Muscle of arm (tissue), 1 donor: ENCODE measurements at regions not wholly inside any gene's neighbourhood (a gene's known extent, or its start where the extent isn't known, plus 50 kb on each side); places are given as distances from the start of the nearest gene placed in this dataset.

Source experiments
- DNase-seq: peaks from one replicate; pipeline ENCODE4 v3.0.0-alpha.2; 2013

DNA sequence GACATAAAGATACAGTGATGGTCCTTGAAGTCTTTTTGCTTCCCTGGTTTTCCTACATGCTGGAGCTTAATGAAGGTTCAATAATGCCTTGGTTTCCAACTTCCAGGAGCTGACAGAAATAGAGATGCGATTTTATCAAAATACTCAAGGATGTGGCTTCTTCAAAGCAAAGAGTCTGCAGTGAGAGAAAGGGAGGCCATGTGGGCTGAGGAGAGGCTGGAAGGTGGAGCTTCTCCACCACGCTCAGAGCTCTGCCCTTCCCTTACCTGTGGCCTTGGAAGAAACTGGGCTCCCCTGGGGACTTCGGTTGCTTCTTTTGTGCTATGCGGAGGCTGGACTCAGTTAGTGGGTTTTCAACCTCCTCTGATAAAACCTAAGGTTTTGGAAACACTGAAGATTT is 175.0 kb upstream of the APCDD1 start:
- DNase-seq = no peak

DNA sequence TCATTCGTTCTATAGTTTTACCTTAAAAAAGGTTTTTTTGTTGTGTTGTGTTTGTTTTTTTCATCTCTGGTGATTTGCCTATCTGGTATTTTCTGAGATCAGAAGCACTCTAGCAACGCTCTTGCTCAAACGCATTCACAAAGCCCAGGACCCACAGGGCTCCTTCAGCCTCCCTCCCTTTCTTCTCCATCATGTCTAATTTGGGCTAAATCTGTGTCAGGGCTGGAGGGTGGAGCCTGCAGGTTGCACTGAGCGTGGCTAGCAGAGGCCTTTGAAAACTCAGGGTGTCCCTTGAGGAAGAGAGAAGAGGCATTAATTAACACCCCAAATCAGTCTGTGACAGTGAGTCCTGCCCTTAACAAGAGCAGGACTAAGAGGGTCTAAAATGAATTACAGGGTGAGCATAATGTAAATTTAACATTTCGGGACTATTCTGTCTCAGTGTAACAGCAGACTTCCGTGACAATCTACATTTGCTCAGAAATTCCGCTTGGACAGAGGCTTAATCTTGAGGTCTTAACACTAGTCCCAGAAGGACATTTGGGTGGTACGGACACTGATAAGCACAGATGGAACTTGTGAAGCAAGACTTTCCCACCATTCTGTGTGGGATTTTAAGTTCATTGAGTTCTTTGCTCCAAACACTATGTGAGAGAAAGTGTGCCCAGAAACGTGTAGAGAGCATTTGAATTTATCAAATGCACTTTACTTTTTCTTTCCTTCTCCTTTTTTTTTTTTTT is 174.4 kb upstream of the APCDD1 start:
- DNase-seq = no peak

DNA sequence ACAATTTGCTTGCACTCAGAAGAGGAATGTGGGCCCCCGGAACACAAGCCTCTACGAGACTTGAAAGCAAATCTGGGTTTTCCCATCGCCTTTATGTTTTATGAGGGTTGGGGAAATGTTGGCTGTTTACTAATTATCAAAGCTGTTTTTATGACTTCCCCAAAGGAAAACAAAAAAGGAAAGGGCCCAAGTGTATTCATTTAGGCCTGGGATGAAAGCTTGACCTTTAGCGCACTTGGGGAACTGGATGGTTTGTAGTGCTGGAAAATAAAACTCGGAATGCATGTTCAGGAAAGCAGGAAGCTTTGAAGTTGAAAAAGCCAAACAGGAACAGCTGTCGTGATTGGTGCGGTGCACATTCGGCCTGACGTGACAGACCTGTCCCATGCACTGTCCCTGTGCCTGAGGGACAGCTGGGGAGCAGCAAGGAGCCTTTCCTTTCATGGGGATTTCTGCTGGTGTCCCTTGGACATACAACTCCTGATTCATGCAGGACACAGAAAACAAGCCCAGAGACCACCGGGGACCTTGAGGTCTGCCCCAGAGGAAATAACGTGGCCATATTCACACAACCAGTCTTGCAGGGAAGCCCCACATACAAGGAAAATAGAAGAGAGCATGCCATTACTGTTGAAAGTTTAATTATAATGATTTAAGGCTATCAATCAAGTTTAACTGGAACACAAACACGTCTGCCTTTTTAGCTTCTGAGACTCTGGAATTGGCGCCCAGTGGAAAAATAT is 169.7 kb upstream of the APCDD1 start:
- DNase-seq = no peak

DNA sequence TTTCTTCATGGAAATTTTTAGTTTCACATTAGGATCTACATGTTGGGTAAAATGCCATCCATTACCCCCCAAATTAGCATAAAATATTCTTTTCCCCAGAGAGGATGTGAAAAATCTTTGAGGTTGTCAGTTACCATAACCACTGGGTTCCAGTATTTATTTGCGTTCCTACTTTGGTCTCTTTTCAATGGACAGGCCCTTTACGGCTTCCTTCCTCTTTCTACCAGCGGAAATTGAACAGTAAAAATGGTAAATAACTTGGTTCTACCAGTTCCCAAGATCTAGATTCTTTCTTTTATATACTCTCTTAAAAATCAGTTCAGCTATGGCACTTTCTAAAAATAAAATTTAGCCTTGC is 169.2 kb upstream of the APCDD1 start:
- DNase-seq = no peak

DNA sequence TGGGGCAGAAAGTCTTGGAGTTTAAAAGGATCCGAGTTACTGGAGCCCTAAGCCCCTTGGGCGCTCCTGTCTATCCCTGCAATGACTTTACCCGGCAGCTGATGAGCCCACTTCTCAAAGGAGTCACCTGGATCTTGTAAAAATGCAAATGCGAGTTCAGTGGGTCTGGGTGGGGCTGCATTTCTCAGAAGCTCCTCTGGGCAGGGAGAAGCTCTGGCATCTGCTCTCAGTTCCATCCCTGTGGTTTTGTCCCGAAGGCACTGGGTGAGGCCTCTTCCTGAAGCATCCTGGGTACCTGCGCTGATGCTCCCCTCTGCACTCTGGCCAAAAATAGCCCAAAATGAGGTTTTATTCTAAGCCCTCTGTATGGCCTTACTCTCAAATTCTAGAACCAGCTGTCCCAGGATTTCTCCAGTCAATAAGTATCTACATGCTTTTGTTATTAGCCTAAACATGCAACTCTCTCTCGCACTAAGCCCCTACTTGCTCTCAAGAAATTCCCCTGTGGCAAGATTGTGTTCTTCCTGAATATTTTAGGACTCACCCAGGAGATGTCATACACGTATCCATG is 167.8 kb upstream of the APCDD1 start:
- DNase-seq = no peak

DNA sequence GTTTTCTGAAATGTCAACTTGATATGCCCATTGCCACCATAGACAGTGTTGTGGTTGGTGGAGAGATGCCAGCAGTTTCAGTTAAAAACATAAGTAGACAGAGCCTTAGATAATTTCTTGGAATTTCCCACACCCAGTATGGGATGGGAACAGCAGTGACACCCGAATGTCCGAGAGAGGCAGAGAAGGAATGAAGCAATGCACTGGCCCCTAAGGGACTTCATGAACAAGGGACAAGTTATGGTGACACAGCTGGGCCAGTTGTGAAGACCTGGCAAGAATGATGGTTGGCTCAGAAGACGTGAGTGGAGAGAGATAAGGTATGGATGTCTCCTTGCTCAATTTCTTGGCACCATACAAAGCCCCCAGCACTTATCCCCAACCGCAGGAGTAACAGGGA is 165.2 kb upstream of the APCDD1 start:
- DNase-seq = no peak

DNA sequence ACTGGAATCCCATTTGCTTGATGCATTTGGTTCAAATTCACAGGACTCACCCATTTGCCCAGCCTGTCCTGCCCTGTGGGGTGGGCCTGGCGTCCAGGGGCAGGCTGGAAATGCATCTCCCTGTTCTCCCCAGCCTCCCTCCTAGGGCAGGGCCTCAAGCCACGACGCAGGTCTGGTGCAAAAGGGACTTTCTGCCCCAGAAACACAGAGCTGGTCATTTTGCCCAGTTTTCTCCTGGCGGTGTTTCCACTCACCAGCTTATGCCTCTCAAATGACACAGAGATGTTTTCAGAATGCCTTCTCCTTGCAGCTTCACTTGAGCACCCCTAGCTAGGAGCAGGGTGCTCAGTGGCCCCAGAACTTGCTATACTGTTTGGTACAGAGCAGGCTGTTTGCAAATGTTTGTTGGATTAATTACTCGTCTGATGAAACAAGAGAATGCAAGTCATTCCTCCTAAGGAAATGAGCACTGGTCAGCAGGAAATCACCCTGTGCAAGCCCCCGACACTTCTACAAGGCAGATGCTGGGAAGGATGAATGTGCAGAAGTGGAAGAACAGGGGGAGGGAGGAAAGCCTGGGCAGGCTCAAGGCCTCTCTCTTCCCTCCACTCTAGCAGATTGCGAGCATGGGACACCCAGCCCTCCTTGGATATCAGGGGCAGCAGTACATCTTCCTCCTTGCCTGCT is 164.3 kb upstream of the APCDD1 start:
- DNase-seq = no peak

DNA sequence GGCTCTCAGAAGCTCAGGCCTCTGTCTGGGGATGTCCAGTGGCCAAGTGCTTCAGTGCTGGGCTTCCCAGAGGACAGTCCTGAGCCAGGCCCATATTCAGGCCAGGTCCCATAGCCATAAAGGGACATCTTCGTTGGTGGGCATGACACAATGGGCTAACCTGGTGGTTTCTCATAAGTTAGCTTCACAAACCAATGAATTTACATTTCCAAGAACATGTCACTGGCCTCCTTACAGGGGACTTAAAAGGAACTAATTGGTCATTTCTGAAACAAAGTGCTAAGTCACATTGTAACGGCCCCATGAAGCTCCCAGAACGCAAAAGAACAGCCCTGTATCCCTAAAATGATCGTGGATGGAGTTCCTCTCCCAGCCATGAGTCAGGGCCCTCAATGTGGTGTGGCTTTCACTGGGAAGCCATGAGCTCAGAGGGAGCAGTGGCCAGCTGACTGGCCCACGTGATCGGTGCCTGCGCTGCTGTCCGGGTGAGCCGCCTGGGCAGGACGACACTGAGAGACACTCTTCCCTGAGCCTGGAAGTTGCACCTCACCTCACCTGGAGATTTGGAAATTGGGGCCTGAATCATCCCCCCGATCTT is 163.7 kb upstream of the APCDD1 start:
- DNase-seq = no peak

DNA sequence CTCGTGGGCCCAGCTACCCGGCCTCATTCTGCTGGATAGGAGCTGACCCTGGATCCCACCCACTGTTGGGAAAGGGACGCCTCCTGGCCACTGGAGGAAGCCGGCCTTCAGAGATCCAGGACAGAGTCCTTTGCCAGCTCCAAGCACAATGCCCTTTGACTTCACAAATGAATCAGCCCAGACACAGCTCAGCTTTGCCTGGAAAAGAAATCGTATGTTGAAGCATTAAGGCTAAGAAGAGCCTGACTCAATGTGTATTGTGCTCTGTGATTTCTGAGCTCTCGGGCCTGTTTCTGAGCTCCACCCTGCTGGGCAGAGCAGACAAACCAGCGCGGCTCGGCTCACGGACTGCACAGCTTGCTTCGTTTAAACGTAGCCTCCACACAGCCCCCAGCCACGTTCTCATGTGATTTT is 162.9 kb upstream of the APCDD1 start:
- no peak for DNase-seq

DNA sequence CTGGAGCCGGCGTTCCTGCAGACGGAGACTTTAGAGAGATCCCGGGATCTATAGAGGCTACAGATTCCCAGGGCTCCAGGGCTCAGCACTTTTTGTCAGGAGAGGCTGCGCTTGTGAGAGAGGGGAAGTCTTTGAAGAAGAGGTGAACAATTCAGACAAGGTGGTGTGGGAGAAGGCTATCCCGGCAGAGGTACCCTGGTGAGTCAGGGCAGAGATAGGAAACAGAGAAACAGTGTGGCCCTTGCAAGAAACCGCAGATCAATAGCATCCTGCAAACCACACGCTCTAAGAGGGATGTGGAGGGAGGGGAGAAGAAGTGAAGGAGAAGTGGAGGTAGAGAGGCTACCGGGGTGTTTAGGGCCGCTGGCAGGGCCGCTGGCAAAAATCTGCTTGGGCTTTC is 160.5 kb upstream of the APCDD1 start:
- DNase-seq = no peak

DNA sequence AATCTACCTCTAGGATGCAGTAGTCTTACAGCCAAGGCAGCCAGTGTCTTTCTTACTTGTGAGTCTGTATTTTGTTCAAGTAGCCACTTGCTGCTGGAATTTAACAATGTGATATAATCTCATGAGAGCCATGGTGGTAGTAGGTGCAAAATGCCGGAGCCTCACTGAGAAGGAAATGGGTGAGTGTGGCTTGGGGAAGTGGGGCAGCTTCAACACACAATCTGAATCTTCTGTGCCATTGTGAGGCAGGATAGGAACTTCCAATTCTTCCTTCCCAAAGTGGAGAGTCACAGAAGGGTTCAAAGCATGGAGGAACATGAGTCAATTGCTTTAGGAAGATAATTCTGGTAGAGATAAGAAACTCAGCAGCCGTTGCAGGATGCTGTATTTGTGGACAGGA is 158.7 kb upstream of the APCDD1 start:
- DNase-seq = no peak

DNA sequence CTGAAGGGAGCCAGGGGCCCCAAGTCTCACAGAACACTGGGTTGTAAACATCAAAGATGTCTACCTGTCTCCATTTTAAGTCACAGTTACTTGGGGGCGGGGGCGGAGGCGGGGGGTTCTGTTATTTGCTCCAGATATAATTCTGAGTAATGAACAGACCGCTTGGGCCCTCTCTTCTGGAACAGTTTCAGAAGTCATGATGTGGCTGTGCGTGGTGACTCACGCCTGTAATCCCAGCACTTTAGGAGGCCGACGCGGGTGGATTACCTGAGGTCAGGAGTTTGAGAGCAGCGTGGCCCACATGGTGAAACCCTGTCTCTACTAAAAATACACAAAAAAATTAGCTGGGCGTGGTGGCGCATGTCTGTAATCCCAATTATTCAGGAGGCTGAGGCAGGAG is 157.9 kb upstream of the APCDD1 start:
- no peak for DNase-seq

DNA sequence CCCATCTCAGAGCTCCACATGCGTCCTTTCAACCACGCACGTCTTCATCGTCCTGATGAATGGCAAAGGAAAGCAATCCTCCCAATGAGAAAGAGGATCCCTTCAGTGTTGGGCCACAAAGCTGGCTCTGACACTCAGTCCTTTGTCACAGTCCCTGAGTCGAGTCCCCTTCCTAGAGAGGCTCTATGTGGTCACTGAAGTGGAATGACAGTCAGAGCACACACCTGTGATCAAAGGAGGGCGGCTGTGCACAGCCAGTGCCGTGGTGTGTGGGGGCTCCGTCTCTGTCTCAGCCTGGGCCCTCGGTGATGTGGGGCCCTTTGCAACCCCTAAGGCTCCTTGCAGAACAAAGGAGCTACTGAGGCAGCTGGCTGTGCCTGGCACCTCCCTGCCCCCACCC is 157.3 kb upstream of the APCDD1 start:
- no peak for DNase-seq

DNA sequence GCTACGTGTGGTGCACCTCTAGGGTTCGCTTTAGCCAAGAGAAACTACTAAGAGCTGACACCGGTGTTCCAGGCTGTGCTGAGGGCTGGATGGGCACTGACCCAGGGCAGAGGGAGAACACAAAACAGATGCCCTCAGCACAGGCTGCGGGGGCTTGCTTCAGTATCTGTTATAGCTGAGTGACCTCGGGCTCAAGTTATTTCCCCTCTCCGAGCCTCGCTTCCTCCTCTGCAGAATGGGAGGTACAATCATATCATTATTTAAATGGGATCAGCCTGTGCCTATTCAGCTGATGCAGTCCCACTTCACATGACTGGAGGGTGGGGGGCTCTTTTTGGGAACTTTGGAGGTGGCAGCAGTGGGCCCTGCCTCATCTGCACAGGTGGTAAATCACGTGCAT is 156.1 kb upstream of the APCDD1 start:
- no peak for DNase-seq

DNA sequence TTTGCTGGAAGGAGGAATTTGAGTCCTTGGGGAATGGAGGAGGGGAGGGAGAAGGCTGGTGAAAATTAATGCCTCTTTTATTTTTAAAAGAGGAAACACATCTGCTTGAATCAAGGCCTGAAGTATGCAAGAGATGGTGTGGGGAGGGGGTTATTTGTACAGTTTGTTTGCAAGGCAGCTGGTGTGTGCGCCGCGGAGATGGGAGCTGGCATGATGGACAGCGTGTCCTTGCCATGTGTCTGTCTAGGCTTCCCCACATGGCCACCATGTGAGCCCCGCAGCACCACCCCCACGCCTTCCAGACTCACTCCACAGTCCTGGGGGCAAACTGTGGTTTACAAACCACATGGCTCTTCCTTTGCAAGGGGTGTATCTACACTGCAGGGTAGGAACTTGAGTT is 154.8 kb upstream of the APCDD1 start:
- no peak for DNase-seq

DNA sequence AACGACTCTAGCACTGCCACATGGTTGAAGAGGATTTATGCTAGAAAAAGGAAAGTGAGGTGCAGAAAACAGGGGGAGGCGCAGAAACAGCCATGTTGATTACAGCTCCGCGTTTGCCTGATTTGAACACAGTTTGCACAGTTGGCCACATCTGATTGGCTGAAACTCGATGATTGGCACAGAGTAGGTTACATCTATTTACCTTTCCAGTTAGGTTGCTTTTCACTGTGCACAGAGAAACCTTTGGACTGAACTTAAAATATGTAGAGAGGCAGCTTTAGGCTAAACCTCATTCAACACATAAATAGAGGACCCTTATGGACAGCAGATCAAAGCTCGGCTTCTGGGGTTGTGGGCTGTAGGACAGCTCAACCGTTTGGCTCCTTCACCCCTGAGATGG is 153.7 kb upstream of the APCDD1 start:
- no peak for DNase-seq

DNA sequence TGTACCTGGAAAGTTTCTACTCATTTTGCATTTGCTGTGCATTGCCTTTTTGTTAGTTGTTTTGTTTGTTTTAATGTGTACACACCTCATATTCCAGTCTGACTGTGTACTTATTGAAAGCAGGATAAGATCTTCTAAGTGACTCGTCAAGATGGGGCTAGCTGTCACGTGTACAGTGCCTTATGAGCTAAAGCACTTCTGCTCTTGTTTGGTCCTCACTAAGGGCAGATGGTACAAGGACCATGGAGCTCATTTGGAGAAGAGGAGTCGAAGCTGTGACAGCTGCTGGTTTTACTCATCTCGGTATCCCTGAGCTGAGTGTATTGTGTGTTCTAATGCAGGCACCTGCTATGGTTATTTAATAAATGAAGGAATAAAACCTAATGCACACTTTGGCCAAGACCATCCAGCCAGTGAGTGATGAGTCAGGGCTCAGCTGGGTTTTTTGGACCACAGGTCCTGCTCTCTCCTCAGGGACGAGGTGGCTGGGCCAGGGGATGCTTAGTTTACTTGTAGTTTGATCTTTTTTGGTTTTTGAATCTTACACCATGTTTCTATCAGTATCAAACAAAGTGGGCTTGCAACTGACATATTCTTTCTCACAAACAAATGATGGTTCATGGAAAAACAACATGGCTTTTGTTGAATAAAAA is 152.5 kb upstream of the APCDD1 start:
- no peak for DNase-seq

DNA sequence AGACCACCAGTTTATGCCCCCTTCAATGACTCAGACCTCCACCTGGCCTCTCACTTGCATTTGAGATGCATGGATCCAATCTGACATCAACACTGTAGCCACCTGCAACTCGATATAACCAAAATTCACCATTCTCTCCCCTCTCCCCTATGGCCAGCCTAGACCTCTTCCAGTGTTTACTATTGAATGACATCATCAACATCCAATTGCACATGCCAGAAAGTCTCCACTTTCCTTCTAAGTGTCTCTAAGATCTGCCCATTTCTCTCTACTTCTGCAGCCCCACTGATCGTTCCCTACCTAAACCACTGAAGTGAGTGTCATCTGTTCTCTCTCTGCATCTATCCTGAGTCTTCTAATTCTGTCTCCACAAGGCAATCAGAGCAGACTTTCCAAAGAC is 151.3 kb upstream of the APCDD1 start:
- DNase-seq = no peak

DNA sequence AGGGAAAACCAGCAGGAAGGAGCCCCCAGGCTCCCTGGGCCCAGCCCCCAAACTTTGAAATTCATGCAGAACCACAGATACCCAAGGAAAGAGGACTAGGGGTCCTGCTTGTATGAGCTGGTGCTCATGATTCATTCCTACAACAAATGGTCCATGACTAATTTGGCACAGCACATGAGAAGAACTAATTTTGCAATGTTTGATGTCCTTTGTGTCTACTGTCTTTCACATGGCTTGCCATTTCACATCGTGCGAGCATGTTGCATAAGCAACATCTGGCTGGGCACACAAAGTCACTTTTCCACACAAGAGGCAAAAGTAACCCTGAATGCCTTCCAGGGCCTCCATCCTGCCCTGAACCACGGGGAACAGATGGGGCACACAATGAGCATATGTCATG is 149.6 kb upstream of the APCDD1 start:
- no peak for DNase-seq

DNA sequence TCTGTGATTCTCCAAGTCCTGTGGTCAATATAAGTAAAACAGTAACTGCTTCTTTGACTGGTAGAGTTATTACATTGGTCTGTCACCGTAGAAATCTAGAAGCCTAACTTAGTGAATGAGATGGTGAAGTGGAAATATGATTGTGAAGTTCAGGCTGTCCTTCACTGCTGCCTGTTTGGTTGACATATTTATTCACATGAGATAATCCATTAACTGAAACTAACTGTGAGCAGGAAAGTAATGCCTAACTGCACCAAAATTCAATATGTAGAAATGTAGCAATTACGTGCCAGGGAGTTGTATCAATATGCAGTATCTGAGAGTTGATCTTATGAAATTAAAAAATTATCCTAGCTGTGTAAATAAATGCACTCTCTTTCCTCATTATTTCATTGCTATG is 147.7 kb upstream of the APCDD1 start:
- DNase-seq = no peak

DNA sequence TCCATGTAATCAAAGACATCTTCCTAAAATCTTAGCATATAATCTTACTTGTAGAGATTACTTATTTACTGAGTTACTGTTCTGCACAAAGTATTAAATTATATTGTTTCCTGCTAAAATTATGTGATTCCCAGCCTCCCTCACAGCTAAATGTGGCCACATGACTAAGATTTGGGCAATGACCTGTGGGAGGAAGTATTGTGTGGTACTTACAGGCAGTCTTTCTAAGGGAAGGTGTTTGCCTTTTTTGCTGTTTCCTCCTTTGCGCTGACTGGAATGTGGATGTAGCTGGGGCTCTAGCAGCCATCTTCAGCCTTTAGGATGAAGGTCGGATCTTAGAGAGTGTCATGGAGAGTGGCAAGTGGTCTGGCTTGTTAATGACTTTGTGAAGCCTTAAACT is 146.3 kb upstream of the APCDD1 start:
- DNase-seq = no peak

DNA sequence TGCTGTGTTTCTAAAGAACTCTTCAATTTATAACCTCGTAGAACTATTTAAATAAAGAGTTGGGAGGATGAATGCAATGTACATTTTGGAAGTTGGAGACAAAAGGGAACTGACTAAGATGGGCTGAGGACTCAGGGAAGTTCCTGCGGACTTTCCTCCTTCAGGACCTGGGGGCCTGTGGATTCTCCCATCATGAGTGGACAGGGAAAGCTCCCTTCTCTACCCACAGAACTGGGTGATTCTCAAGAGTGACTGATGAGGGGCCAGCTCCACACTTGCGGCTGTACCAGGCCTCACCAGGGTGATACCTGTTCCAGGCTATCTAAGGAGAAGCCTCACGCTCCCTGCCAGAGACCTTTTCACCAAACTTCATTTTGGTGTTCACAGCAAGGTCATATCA is 143.8 kb upstream of the APCDD1 start:
- no peak for DNase-seq
